ENCODE measurements at regions not wholly inside any gene's neighbourhood (a gene's known extent, or its start where the extent isn't known, plus 50 kb on each side); places are given as distances from the start of the nearest gene placed in this dataset.

GRCh38 chr12:38159591-38160317 lies 156.8 kb upstream of the ALG10B start:
- no peak for DNase-seq (ENCODE audit: low spot score)

DNA sequence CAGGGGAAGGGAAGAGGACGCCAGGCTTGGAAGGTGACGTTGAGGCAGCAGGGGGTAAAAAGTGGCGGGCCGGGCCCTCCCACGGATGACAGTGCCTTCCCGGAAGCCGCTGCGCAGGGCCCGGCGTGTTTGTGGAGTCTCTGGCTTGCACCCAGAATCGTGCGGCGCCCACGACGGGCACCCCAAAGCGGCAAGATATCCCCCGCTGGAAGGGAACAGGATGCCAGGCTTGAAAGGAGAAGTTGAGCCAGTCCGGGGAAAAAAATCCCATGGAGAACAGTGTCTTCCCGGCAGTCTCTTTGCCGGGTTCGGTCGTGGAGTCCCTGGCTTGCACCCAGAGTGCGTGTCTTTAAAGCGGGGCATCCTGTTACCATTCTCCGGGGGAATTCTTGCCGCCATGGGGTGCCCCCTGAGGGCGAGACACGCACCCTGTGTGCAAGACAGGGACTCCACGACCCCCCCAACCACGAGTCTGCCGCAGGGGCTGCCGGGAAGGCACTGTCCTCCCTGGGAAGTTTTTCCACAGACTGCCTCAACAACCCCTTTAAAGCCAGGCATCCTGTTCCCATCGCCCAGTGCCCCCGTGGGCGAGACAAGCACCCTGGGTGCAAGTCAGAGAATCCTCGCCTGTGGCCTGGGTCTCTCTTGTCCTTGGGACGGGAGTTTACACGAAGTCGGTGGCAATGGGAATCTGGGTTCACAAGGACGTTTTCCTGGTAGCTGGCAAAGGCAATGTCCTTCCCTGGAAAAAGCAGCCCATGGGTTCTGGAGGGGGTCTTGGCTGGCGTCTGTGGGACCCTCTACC lies 156.1 kb upstream of the ALG10B start:
- DNase-seq (ENCODE audit: low spot score) = no peak

DNA sequence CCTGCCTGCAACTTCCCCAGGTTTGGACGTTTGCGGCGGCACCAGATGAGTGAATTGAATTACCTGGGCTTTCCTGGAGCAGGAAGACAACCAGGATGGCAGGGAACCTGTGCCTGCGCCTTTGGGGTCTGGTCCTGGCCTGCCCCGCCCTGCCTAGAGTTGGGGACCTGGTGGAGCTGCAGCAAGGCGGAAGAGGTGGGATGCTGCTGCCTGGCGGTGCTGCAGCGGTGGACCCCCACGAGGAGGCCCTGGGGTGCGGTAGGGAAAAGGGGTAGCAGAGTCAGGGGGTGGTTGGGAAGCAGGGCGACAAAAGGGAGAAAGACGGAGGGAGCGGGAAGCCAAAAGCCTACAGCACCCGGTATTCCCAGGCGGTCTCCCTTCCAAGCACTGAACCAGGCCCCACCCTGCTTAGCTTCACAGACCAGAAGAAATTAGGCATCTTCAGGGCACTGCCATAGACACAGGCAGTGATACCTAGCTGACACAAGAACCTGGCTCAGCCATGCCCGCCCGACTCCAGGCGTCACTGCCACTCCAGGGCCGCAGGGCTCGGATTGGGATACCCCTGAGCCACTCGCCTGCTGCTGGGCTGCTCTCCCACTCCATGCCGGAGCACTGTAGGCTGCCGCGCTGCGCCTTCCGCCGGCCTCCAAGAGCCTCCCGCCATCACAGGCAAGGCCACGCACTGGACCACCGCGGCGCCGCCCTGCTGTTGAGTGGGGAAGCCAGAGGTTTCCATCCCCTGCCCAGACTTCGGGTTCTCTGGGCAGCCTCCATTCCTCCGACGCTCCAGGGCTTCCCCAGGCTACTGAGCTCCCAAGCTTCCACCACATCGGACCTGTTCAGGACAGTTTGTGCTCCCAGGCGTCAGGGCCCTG lies 155.2 kb upstream of the ALG10B start:
- DNase-seq (ENCODE audit: low spot score) = no peak

- DNase-seq (ENCODE audit: low spot score) = no peak
Measured at GRCh38 chr12:38162013-38162412, 154.6 kb upstream of the ALG10B start.

DNA sequence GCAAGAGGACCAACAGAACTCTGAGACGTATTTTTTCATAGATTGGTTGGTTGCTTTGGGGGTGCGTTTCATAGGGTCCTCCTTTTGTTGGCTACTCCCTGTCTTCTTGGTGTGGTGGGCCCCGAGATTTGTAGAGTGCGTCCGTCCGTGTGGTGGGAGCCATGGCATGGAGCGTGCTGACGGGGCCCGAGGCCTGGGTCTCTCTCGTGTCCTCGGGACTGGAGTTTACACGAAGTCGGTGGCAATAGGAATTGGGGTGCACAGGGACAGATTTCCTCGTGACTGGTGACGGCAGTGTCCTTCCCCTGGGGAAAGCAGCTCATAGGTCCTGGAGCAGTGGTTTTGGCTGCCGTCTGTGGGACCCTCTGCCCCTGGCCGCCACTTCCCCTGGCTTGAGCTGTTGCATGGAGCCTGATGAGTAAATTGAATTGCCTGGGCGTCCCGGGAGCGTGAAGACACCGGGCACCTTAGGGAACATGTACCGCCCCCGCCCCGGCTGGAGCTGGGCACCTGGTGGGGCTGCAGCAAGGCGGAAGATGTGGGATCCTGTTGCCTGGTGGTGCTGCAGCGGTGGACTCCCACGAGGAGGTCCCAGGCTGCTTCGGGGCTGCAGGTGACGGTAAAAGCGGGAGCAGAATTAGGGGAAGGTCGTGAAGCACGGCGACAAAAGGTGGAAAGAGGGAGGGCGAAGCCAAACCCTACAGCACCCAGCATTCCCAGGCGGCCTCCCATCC lies 153.7 kb upstream of the ALG10B start:
- no peak for DNase-seq (ENCODE audit: low spot score)

DNA sequence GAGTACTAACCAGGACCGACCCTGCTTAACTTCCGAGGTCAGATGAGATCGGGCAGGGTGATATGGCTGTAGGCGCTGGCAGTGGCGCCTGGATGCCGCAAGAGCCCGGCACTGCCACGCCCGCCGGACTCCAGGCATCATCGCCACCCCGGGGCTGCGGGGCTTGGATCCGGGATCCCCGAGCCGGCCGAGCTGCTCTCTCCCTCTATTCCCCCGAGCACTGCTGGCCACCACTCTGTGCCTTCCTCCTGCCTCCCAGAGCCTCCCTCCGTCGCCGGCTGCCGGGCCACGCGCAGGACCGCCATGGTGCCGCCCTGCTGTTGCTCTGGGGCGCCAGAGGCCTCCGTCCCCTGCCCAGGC lies 153.2 kb upstream of the ALG10B start:
- no peak for DNase-seq (ENCODE audit: low spot score)

DNA sequence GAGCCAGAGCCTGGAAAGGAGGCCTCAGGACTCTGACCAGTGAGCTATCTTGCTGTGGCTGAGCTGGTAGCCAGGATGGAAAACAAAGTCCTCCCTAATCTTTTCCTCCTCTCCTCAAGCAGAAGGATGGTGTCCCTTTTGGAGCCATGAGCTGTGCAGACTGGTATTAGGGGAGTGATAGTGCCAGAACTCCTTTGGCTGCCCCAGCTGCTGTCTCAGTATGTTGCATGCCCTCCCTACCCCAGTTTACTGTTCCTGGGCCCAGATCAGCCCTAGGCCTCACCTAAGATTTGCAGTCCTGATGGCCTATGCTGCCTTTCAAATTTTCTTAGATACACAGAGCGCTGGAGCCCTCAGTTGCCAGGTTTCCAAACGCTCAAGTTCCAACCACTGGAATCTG lies 150.3 kb upstream of the ALG10B start:
- no peak for DNase-seq (ENCODE audit: low spot score)

- peak; percentile 86 for DNase-seq (ENCODE audit: low spot score)
Measured at GRCh38 chr12:38175538-38175937, 141.0 kb upstream of the ALG10B start.

DNA sequence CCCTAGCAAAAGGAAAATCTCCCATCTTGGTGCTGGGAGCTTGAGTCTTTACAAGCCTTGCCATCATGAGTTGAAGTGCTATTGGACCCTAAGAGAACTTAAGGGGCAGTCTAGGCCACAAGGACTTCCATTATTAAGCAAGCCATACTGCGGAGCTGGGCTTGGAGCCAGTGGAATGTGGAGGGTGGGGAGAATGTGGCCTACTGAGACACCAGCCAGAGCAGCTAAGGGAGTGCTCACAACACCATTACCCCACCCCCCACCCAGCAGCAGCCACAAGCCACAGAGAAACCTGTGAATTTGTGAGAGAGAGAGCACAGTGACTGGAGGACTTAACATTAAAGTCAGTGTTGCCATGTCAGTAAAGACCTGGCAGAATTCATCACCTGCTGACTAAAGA lies 133.0 kb upstream of the ALG10B start:
- DNase-seq (ENCODE audit: low spot score) = peak; percentile 83

- DNase-seq (ENCODE audit: low spot score) = peak; percentile 76
Measured at GRCh38 chr12:38197286-38197685, 119.3 kb upstream of the ALG10B start.

DNA sequence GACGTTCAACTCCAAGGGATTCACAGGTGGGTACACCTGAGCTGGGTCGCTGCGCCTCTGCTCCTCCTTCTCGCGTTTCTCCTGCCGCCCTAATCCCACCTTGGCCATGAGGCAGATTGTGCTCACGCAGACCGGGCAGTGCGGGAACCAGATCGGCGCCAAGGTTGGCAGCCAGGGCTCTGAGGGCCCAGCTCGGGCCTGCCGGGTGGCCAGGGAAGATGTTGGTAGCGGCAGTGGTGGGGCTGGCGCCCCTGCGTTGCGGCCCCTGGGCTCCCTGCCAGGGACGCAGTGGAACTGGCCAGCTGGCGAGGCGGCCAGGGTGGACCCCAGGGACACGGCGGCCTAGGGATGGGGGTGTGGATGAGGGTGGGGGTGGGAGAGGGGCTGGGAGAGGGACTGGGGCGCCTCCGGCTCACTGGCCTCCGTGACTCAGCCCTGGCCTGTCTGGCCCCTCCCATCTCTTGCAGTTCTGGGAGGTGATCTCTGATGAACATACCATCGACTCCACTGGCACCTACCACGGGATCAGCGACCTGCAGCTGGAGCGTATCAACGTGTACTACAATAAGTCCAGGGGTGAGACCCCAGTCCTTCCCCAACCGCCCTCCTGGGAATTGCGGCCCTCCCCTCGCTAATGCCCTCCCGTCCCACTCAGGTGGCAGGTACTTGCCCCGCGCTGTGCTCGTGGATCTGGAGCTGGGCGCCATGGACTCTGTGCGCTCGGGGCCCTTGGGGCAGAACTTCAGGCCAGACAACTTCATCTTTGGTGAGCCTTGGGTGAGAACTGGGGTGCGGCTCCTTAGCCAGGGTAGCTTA lies 114.9 kb upstream of the ALG10B start:
- DNase-seq (ENCODE audit: low spot score) = no peak

DNA sequence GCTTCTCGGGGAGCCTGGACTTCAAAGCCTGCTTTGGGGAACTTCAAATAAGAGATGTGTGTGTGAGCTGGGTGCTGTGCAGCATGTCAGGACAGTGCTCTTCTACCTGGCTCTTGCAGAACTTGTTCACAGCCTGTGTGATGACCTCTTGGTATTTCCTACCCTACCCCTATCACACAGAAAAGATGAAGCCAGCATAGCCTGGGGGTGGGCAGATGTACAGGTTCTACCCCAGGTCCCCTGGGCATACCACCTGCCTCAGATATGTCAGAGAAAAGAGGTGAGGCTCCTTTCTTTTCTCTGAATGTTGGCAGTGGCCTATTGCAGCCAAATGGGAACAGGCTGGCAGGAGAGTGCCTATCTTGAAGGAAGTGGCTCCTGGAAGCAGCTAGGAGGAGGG lies 111.7 kb upstream of the ALG10B start:
- DNase-seq (ENCODE audit: low spot score) = no peak

DNA sequence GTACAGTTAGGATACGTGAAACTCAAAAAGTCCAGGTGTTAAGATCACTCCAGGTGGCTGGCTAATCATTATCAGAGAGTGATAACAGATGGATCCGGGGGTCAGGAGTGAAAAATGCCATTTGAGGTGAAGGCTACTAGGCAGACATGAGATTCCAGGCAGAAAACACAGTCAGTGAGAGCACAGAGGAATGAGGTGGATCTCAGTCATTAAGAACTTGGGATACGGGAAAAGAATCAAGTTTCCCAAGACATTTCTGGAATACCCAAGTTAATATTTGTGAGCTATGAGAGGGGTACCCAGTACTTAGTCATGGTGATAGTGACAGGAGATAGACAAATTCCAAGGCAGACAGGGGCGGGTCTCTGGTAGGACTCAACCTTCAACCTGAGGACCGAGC lies 94.6 kb upstream of the ALG10B start:
- DNase-seq (ENCODE audit: low spot score) = peak; percentile 20

DNA sequence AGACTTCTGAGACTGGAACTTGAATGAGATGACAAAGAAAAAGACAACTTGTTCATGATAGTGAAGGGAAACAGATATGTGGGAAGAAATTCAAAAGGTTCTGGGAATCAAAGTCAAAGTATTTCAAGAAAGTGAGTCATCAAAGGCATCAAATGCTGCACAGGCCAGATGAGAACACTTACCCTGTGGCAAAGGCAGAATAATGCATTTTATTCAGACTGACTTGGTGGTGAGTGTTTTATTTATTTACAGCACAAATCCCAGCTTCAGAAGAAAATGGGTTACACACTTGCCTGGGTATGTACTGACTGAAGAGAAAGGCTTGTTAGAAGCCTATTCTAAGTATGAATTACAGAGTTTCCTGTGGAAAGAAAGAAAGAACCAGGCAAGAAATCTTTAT lies 78.2 kb upstream of the ALG10B start:
- DNase-seq (ENCODE audit: low spot score) = peak; percentile 21

DNA sequence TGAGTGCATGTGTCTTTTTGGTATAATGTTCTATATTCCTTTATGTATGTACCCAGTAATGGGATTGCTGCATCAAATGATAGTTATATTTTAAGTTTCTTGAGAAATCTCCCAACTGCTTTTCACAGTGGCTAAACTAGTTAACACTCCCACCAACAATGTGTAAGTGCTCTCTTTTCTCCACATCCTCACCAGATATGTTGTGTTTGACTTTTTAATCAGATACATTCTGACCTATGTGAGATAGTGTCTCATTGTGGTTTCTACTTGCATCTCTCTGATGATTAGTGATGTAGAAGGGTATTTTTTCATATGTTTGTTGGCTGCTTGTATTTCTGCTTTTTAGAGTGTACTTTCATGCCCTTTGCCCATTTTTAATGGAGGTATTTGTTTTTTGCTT lies 62.8 kb upstream of the ALG10B start:
- DNase-seq (ENCODE audit: low spot score) = no peak

GRCh38 chr12:38258411-38258810 lies 58.2 kb upstream of the ALG10B start:
- no peak for DNase-seq (ENCODE audit: low spot score)
